Left forelimb (tissue), 1 donor: ENCODE measurements at regions not wholly inside any gene's neighbourhood (a gene's known extent, or its start where the extent isn't known, plus 50 kb on each side); places are given as distances from the start of the nearest gene placed in this dataset.

Experiments
- DNase-seq: peaks from one replicate; pipeline ENCODE4 v3.0.0-alpha.2; 2018; ENCODE audit warnings: low spot score

- no peak for DNase-seq
Measured at GRCh38 chr7:81606078-81606863, 163.6 kb downstream of the HGF start.

GRCh38 chr7:81605493-81605892, 164.4 kb downstream of the HGF start:
- no peak for DNase-seq

GRCh38 chr7:81604808-81605174, 165.1 kb downstream of the HGF start:
- DNase-seq: no peak

- no peak for DNase-seq
Measured at GRCh38 chr7:81604075-81604807, 165.6 kb downstream of the HGF start.

DNA sequence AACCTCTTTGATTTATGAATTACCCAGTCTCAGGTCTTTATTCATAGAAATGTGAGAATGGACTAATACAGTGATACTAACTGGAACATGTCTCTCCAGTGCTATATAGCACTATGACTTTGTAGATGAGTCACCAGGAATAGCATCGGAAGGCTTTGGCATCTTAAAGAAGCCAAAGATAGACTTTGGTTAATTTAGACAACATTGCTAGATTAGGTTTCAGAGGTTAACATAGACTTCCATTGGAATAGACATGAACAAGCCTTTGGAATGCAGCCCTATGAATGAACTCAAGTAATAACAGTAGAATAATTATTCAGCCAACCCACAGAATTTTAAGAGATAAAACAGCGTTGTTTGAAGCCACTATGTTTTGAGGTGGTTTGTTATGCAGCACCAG, 169.2 kb downstream of the HGF start:
- no peak for DNase-seq

DNA sequence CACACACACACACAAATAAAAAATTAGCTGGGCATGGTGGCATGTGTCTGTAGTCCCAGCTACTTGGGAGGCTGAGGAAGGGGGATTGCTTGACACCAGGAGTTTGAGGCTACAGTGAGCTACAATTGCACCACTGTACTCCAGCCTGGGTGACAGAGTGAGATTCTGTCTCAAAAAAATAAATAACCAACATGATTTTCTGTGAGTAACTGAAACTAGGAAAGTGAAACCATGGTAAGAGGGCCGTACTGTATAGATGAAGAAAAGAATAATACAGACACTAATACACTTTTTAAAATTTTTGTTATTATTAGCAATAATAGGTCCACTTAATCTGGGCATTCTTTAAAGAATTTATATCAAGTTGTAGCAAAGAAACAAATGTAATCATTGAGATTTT, 170.9 kb downstream of the HGF start:
- no peak for DNase-seq

- no peak for DNase-seq
Measured at GRCh38 chr7:81594767-81595166, 175.1 kb downstream of the HGF start.

DNA sequence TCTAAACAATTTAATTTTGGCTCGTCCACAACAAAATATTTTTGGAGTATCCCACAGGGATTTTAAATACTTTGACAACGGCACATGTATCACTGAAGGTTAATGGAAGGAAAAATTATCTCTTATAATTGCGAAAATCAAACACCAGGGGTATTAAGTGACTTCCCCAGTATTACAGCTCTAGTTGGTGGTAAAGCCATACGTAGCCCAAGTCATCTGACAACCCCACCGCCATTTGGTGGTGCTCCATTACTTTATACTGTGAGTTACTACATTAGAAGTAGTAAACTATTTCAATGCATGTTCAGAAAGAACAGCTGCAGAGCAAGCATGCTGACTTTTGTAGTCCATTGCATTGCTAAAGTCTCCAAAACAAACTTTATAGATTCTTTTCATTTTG, 179.7 kb downstream of the HGF start:
- no peak for DNase-seq

GRCh38 chr7:81584667-81585066, 185.2 kb downstream of the HGF start:
- no peak for DNase-seq

- DNase-seq: no peak
Measured at GRCh38 chr7:81583882-81584533, 185.8 kb downstream of the HGF start.

DNA sequence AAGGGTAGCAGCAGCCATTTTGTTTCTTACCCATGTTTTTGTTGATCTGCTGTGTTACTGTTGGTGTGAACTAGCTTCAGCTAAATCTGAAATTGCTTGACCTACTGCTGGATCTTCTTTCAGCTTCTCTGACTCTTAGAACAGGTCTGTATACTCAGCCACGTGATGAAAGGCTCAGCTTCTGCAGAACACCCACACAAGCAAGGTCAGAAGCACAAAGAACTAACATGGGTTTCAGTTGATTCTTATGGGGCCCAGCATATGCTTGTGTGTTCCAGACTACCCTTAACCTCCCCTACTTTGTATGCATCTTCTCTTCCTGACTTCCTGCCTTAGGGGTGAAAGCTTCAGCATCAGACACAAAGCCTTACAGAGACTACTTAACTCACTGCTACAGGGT, 186.8 kb downstream of the HGF start:
- no peak for DNase-seq

DNA sequence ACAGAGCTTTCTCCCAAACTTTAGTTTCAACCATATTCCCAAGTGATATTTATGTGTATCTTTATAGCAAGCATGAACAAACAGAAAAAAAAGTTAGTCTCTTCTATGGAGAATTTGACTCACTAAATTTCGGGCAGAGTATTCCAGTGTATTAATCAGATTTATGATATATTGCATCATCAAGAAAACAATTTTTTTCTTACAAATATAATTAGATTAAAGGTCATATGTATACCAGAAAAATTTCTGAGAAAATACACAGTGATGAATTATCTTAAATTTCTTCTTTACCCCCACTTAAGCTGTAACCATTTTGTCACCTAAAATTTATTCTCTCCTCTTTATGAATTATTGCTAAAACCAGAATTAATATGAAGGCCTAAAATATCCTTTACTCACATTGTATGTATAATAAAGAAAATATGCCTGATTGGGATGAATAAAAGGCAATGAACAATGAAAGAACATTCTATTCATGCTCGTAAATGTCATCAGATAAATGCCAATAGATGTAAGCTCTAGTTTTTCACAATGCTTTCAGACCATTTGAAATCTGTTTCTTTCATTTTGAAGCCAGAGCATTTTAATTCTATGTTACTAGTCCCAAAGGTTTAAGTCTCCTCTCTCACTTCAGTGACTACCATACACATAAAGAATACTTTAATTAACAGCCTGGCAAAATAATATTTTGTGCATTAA, 192.1 kb downstream of the HGF start:
- no peak for DNase-seq

- no peak for DNase-seq
Measured at GRCh38 chr7:81574723-81575326, 195.0 kb downstream of the HGF start.

GRCh38 chr7:81573932-81574331, 195.9 kb downstream of the HGF start:
- no peak for DNase-seq

GRCh38 chr7:81573128-81573527, 196.7 kb downstream of the HGF start:
- DNase-seq: no peak

GRCh38 chr7:81562581-81562980, 207.3 kb downstream of the HGF start:
- DNase-seq: no peak

DNA sequence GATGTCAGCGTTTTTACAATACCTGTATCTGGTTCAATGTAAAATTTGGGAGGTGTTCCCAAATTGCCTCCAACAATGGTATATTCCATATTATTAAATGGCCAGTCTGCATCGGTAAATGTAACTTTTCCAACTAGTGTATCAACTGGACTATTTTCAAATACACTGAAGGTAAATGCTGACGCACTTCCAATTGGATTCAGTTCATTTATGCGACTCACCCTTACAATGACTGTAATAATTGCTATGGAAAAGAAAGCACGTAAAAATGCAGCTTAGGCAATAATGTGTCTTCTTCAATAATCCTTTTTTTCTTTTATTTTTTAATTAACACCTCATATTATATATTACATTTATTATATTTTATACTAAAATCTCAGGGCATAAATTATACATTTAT, 209.1 kb downstream of the HGF start:
- DNase-seq: no peak

GRCh38 chr7:81549484-81550016, 220.3 kb downstream of the HGF start:
- DNase-seq: no peak

GRCh38 chr7:81534996-81535395, 234.9 kb downstream of the HGF start:
- DNase-seq: no peak

DNA sequence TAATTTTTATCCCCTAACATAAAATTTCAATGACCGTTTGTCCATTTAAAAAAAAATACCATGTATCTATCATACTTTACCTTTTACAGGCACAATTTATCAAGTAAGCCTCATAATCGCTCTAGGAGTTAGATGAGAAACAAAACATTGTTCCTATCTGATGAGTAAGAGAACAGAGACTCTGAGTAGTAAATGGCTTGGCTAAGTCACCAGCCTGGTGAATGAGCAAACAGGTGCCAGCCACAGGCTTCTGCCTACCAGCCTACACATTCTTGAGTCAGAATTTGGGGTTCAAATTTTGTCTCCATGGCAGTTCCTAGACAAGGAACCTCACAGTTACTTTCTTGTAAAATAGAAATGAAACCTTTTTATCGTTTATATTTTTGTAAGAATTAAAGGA, 235.4 kb downstream of the HGF start:
- no peak for DNase-seq

DNA sequence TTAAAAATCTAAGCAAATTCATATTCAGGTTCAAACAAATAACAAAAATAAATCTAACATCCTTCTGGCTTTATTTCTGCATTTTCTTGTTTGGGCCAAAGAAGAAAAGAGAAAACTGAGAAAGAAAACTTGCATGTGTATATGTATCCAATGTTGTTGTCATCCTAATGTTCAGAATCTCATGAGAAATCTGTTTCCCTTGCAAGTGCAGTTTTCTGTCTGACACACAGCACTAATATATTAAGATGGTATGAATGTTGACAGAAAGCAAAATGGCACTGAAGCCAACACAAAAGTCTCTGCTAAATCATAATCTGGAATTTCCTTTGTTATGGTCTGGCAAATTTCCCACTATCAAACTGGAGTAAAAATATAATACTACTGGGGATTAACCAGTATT, 235.9 kb downstream of the HGF start:
- DNase-seq: no peak

GRCh38 chr7:81533426-81533825, 236.4 kb downstream of the HGF start:
- DNase-seq: no peak
